GM08714 (cell line): ENCODE measurements at regions not wholly inside any gene's neighbourhood (a gene's known extent, or its start where the extent isn't known, plus 50 kb on each side); places are given as distances from the start of the nearest gene placed in this dataset.
"Not testable (repeated sequence)": the region's sequence is repeated elsewhere in the genome, so short reads cannot be mapped to it uniquely, and the experiment has no call there.

Experiments used
- H3K4me3 ChIP-seq: fragments of 200-500 bp; sonication (Bioruptor generic); 2 replicates; pipeline ENCODE4 v1.5.1; 2014; ENCODE audit warnings: mild to moderate bottlenecking, low read length, inconsistent platforms
- ZNF274 ChIP-seq: IDR thresholded peaks from 2 replicates; pipeline ENCODE4 v1.6.1; 2012; ENCODE audit warnings: mild to moderate bottlenecking, low read depth, low read length

DNA sequence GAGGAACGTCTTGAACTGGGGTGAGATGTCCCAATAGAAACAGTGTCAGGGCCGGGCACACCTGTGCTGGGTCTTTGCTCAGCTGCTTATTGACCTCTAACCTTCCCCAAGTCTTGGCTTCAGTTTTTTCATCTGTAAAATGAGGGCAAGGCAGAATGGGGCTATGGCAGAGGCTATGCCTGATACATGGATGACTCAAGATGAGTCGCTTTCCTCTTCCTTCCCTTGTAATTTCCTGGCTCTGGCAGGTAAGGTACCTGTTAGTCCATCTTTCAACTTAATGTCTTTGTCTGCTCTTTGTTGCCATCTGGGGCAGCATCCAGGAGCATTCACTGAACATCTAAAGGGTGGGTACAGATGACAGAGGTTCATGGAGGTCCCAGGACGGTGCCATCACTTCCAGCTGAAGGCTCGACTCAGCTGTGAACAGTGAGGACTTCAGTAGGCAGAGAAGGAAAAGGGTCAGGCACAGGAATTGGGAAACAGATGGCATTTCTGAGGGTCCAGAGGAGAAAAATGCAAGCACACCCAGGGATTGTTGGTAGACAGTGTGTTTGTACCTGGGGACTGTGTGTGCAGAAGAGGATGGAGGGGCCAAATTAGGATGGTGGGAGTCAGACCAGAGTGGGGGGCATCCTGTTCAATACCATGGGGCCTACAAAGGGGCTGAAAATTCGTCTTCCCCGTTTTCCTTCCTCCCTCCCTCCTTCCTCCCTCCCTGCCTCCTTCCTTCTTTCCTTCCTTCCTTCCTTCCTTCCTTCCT, 268.3 kb downstream of the VRK1 start:
- no peak overlapping the region for H3K4me3 ChIP-seq
- TF ChIP-seq ZNF274 = no peak

- no peak overlapping the region for H3K4me3 ChIP-seq
- TF ChIP-seq ZNF274 = no peak
These were observed 269.1 kb downstream of the VRK1 start for GRCh38 chr14:97066068-97066899.

DNA sequence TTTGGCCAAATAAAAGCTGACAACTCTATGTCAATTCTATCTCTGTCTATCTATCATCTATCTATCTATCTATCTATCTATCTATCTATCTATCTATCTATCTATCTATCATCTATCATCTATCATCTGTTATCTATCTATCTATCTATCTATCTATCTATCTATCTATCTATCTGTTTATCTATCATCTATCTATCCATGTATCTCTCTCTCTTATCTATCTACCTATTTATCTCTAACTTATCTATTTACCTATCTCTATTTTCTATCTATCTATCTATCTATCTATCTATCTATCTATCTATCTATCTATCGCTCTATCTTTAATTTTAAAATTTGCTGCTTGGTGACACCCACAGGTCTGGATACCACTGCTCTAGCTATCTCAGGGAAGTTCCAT, 271.1 kb downstream of the VRK1 start:
- H3K4me3 ChIP-seq = not testable (repeated sequence)

GRCh38 chr14:97070259-97070658, 273.1 kb downstream of the VRK1 start:
- H3K4me3 ChIP-seq = no peak overlapping the region
- TF ChIP-seq ZNF274 = no peak

GRCh38 chr14:97071177-97071576, 274.0 kb downstream of the VRK1 start:
- H3K4me3 ChIP-seq = no peak overlapping the region
- no peak for TF ChIP-seq ZNF274

- TF ChIP-seq ZNF274 = no peak
- no peak overlapping the region for H3K4me3 ChIP-seq
These were observed 276.4 kb downstream of the VRK1 start for GRCh38 chr14:97073622-97074021.

DNA sequence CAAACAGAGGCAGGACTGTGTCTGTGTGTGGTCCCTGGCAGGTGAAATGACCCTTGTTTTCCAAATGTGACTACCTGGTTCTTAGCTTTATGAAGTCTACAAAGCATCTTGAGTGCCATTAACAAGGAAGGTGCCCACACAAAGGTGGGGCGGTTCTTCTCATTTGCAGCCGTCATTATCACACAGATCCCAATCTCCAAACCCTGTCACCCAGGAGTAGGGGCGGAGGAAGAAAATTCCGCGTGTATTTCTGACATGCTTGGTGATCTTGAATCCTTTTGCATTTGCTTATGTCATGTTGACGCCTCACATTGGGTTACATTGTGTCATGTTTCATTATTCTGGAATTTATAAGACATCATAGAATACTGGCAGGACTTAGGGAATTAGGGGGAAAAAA, 277.3 kb downstream of the VRK1 start:
- no peak overlapping the region for H3K4me3 ChIP-seq
- TF ChIP-seq ZNF274 = no peak

- no peak overlapping the region for H3K4me3 ChIP-seq
- no peak for TF ChIP-seq ZNF274
These were observed 277.7 kb downstream of the VRK1 start for GRCh38 chr14:97074856-97075255.

DNA sequence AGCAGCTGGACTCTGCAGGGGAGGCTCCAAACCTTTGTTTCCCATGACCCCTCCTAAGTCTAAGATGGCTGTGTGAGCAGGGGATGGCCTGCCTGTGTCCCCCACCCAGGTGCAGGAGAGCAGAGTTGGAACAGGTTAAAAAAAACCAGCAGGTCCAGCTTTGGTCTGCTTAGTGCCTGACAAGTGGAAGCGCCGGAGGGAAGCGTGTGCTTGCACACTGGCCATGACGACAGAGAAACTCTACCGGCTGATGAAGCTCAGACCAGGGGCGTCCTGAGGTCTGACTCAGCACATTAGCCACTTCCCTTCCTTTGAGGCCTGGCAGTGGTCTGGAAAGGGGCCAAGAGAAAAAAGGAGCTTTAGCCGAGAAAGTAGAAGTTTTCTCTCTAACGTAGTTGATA, 280.1 kb downstream of the VRK1 start:
- no peak for TF ChIP-seq ZNF274
- H3K4me3 ChIP-seq = no peak overlapping the region

DNA sequence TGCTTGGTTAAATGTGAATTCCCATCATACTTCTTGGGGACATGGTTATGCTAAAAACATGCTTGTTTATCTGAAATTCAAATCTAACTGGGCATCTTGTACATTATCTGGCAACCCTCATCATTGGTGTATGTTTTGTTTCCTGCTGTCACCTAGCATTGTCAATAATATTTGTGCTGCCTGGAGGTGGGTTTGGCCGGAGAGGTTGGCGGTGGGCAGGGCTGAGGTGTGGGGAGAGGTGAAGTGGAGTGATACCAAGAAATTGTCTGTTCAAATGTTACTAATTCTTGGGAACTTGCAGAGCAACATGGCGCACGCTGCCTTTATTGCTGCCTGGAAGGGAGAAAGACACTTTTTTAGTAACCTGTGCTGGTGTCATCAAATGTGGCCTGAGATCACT, 280.5 kb downstream of the VRK1 start:
- no peak for TF ChIP-seq ZNF274
- no peak overlapping the region for H3K4me3 ChIP-seq

GRCh38 chr14:97080991-97081390, 283.8 kb downstream of the VRK1 start:
- no peak overlapping the region for H3K4me3 ChIP-seq
- TF ChIP-seq ZNF274 = no peak

- TF ChIP-seq ZNF274 = no peak
- H3K4me3 ChIP-seq = no peak overlapping the region
These were observed 298.1 kb downstream of the VRK1 start for GRCh38 chr14:97095269-97095668.

DNA sequence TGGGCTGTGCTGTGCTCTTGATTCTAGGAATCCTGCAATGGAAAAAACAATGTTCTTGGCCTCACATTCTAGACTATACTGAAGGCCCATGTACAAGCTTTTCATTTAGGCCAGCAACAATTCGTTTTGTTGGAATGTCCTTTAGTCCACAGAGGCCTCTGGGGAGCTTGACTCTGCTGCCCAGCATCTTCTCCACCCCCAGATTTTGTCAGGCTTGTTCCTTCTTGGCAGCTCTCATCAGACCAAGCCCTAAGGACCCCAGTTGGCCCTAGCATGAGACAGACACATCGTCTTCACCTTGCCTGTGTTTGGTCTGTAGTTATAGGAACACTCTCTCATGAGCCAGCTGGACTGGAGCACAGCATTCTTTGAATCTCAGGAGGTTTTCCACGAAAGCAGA, 300.1 kb downstream of the VRK1 start:
- TF ChIP-seq ZNF274 = no peak
- H3K4me3 ChIP-seq = no peak overlapping the region

DNA sequence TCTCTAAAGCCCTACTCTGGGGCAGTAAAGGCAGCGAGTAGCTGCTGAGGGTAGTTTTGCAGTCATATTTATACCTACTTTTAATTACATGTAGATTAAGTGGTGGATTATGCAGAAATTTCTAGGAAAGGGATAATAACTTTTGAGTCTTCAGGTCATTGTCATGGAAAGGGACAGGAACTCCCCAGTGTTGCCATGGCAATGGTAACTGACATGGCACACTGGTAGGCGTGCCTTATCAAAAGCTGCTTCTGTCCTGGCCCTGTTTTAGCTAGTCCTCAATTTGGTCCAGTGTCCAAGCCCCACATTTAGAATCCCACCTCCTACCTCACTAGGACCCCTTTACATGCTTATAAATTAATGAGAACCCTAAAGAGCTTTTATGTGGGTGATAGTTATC, 303.1 kb downstream of the VRK1 start:
- TF ChIP-seq ZNF274 = no peak
- H3K4me3 ChIP-seq = no peak overlapping the region

- no peak overlapping the region for H3K4me3 ChIP-seq
- TF ChIP-seq ZNF274 = no peak
These were observed 304.4 kb downstream of the VRK1 start for GRCh38 chr14:97101561-97101960.
